Activated CD4-positive, alpha-beta T cell treated with anti-CD3 and anti-CD28 coated beads for 36 hours (primary cell): ENCODE measurements at regions not wholly inside any gene's neighbourhood (a gene's known extent, or its start where the extent isn't known, plus 50 kb on each side); places are given as distances from the start of the nearest gene placed in this dataset.
"Not testable (repeated sequence)": the region's sequence is repeated elsewhere in the genome, so short reads cannot be mapped to it uniquely, and the experiment has no call there.

Experiments used
- ATAC-seq: fragments of 200-7000 bp; cut with Tn5 transposase; one replicate; pipeline ENCODE4 v1.10.0; 2021; ENCODE audit warnings: mild to moderate bottlenecking, moderate library complexity
- CTCF ChIA-PET: fragments of 350-600 bp; sonication (Branson Sonifier 250); formaldehyde crosslinking; loops from one replicate; lab custom pipeline; 2021; ENCODE audit warnings: antibody characterized with exemption; lab: Charles Lee
- POLR2A ChIA-PET: fragments of 350-600 bp; sonication (Branson Sonifier 250); formaldehyde crosslinking; loops from one replicate; lab custom pipeline; 2021; ENCODE audit warnings: antibody characterized with exemption, inconsistent platforms; lab: Charles Lee
- DNase-seq: peaks from one replicate; pipeline ENCODE4 v3.0.0-alpha.2; 2020
- H3K27ac Mint-ChIP-seq: one replicate; pipeline ENCODE4 v1.8.0; 2021; ENCODE audit warnings: mixed read lengths
- H3K27me3 Mint-ChIP-seq: one replicate; pipeline ENCODE4 v1.8.0; 2021; ENCODE audit warnings: mixed read lengths
- H3K36me3 Mint-ChIP-seq: one replicate; pipeline ENCODE4 v1.8.0; 2021; ENCODE audit warnings: low read depth, mixed read lengths
- H3K4me1 Mint-ChIP-seq: one replicate; pipeline ENCODE4 v1.8.0; 2021; ENCODE audit warnings: mixed read lengths
- H3K4me3 Mint-ChIP-seq: one replicate; pipeline ENCODE4 v1.8.0; 2021; ENCODE audit warnings: mild to moderate bottlenecking, moderate library complexity, mixed read lengths
- H3K9me3 Mint-ChIP-seq: one replicate; pipeline ENCODE4 v1.8.0; 2021; ENCODE audit warnings: low read depth, mixed read lengths
- intact Hi-C, 2 experiments: fragments of 100-400 bp; cut with DNase I in 1 of 2; cut with micrococcal nuclease in 1 of 2; formaldehyde crosslinking; loops; one replicate each; pipeline versions ENCODE4 v1.14.2 to v1.15.1; 2022 to 2024; cut with DNase I, micrococcal nuclease

DNA sequence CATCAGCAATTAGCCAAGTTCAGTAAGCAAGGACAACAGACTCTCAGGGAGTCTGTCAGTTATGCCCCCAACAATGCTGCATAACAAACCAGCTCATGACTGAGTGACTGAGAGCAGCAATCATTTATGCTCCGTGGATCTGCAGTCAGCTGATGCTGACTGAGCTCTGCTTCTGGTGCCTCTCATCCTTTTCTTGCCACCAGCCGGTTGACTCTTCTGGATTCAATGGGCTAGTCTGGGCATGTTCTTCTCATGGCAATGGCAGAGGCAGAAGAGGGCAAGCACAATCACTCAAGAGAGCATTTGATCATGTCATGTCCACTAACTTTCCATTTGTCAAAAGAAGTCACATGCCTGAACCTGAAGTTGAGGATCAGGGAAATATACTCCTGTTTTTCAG lies 157.0 kb upstream of the NTRK2 start:
- Mint-ChIP-seq H3K4me3 (no peak overlapping the region), H3K36me3 (no peaks in the 10 kb centered on the region), H3K4me1 (no peaks in the 10 kb centered on the region), H3K9me3 (no peaks in the 10 kb centered on the region), H3K27ac (no peak overlapping the region), H3K27me3 (peaks cover 11% of the 10 kb centered on the region)
- ATAC-seq (no peak), DNase-seq (no peak)
- CTCF ChIA-PET, result no interaction called here
- POLR2A ChIA-PET, result no interaction called here
- intact Hi-C loops, result no loop called here

DNA sequence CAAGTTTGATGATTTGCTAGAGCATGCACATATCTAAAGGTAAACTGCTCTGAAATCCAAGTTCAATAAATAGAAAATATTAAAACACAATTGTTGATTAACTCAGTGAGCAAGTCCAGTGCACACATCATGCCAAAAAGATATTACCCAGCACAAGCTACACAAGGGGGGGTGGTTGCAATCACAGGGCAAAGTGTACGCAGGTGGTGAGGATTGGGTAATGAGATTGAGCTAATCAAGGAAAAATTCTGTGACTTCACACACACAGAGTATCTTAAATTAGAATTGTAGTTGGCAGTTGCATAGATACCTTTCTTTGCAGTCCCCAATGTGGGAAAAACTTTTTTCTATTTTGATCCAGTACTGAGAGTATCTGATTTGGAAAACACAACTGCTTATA lies 156.1 kb upstream of the NTRK2 start:
- Mint-ChIP-seq H3K27ac (no peak overlapping the region), H3K27me3 (peaks cover 11% of the 10 kb centered on the region), H3K36me3 (no peaks in the 10 kb centered on the region), H3K4me3 (no peak overlapping the region), H3K4me1 (no peaks in the 10 kb centered on the region), H3K9me3 (peaks cover 3% of the 10 kb centered on the region)
- DNase-seq, result no peak
- ChIA-PET CTCF (no interaction called here), POLR2A (no interaction called here)
- intact Hi-C loops, result no loop called here
- ATAC-seq, result no peak

DNA sequence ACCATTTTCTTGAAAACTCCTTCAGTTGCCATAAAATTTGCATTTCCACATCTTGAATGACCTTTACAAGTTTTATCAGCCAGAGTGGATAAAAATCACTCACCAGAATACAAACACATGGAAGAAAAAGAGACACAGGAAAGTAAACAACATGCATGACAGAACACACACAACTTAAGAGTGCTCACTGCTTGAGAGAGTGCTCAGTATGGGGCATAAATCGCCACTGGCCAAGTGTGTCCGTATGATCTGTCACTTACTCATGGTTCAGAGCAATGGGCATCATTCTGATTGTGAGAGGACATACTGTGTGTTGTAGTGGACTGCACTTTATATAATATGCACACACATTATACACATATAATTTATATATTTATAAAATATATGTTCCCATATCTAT lies 155.6 kb upstream of the NTRK2 start:
- ATAC-seq (no peak), DNase-seq (no peak)
- Mint-ChIP-seq H3K27ac (no peak overlapping the region), H3K27me3 (peaks cover 9% of the 10 kb centered on the region), H3K4me1 (no peaks in the 10 kb centered on the region), H3K36me3 (no peaks in the 10 kb centered on the region), H3K4me3 (no peak overlapping the region), H3K9me3 (peaks cover 3% of the 10 kb centered on the region)
- CTCF ChIA-PET, result no interaction called here
- POLR2A ChIA-PET, result no interaction called here
- intact Hi-C loops, result no loop called here

DNA sequence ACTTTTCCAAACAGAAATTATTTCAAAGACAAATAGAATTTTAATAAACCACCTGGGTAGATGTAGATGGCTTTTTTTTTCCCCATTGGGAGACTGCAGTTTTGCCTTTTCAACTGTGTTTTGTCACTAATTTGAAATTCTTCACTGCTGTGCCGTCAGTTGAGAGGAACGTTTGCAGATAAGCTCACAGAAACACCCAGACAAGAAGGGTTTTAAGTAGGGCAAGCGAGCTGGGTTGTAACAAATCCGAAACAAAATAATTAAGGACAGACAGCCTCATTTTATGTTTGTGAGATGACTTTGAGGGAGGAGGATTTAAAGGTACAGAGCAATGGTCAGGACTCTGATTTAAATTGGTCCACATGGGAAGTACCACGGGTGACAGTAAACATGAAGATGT lies 155.1 kb upstream of the NTRK2 start:
- peaks cover 3% of the 10 kb centered on the region for H3K9me3 Mint-ChIP-seq
- no peaks in the 10 kb centered on the region for H3K36me3 Mint-ChIP-seq
- no peak for DNase-seq
- CTCF ChIA-PET, result no interaction called here
- H3K27ac Mint-ChIP-seq, result no peak overlapping the region
- peaks cover 9% of the 10 kb centered on the region for H3K27me3 Mint-ChIP-seq
- no peak for ATAC-seq
- H3K4me3 Mint-ChIP-seq, result no peak overlapping the region
- no peaks in the 10 kb centered on the region for H3K4me1 Mint-ChIP-seq
- POLR2A ChIA-PET, result no interaction called here
- intact Hi-C loops, result no loop called here

DNA sequence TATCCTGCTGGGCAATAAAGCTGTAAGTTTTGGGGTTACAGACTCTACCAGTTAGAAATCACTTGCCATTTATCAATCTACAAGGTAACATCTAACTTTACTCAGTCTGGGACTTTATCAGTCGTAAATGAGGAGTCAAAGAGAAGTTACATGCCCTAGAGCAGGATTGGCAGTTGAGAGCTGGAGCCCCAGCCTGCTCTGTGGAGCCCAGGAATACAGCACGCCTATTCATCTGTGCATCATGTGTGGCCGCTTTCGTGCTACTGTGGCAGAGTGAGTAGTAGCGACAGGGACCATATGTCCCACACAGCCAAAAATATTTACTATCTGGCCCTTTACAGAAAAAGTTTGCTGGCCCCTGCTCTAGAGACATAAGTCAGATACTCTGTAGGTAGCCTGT lies 152.5 kb upstream of the NTRK2 start:
- peaks cover 7% of the 10 kb centered on the region for H3K27me3 Mint-ChIP-seq

DNA sequence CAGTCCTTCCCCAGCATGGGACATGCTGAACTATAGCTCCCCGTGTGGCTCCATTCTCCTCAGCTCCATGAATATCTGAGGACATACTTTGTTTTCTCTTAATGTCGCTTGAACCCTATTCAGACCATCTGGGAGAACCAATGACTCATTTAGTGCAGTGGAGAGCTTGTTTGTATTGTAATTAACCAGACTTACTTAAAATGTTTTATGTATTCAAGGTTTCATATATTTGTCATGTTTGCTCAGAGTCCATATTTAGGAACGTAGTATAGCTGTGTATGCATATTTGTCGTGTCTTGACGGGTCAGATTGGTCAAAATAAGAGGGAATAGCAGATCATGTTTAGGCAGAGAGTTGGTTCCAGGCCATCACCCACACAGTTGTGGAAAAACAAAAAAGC lies 150.1 kb upstream of the NTRK2 start:
- Mint-ChIP-seq H3K27ac (no peak overlapping the region), H3K4me1 (no peaks in the 10 kb centered on the region), H3K27me3 (peaks cover 1% of the 10 kb centered on the region), H3K4me3 (no peak overlapping the region), H3K9me3 (peaks cover 3% of the 10 kb centered on the region), H3K36me3 (no peaks in the 10 kb centered on the region)
- POLR2A ChIA-PET, result no interaction called here
- intact Hi-C loops, result no loop called here
- ATAC-seq, result no peak
- CTCF ChIA-PET, result no interaction called here
- no peak for DNase-seq

More for the DNA sequence above, 152.5 kb upstream of the NTRK2 start:
- peaks cover 3% of the 10 kb centered on the region for H3K9me3 Mint-ChIP-seq
- H3K27ac Mint-ChIP-seq, result no peak overlapping the region
- H3K4me1 Mint-ChIP-seq, result no peaks in the 10 kb centered on the region
- ChIA-PET POLR2A (no interaction called here), CTCF (no interaction called here)
- intact Hi-C loops, result no loop called here
- ATAC-seq (no peak), DNase-seq (no peak)
- no peak overlapping the region for H3K4me3 Mint-ChIP-seq
- no peaks in the 10 kb centered on the region for H3K36me3 Mint-ChIP-seq

DNA sequence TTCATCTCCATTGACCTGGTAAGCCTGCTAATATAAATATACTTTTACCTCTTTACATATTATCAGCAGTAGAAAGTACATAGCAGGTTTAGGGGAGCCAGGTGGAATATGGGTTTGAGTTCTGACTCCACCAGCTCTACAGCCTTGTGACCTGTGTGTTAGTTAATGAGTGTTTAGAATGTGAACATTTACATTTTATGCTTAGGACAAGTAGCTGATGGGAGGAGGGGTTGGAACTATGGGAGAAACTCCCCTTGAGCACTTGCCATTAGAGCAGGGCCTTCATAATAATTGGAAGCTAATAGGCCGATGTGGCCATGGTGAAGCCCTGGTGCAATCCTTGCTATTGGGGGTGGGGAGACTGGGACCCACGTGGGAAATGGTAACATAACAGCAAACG lies 148.3 kb upstream of the NTRK2 start:
- POLR2A ChIA-PET, result no interaction called here
- intact Hi-C loops, result no loop called here

DNA sequence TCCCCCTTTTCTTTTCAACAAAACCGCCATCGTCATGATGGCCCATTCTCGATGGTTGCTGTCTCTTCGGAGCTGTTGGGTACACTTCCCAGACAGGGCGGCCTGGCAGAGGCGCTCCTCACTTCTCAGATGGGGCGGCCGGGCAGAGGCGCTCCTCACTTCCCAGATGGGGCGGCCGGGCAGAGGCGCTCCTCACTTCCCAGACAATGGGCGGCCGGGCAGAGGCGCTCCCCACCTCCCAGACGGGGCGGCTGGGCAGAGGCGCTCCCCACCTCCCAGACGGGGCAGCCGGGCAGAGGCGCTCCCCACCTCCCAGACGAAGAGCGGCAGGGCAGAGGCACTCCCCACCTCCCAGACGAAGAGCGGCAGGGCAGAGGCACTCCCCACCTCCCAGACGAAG lies 143.3 kb upstream of the NTRK2 start:
- H3K27me3 Mint-ChIP-seq, CTCF ChIA-PET, ATAC-seq, H3K4me1 Mint-ChIP-seq, DNase-seq, H3K4me3 Mint-ChIP-seq, H3K9me3 Mint-ChIP-seq, H3K36me3 Mint-ChIP-seq, H3K27ac Mint-ChIP-seq, intact Hi-C loops, POLR2A ChIA-PET: not testable (repeated sequence)

More for the DNA sequence above, 148.3 kb upstream of the NTRK2 start:
- Mint-ChIP-seq H3K27ac (no peak overlapping the region), H3K9me3 (peaks cover 3% of the 10 kb centered on the region), H3K4me3 (no peak overlapping the region), H3K4me1 (no peaks in the 10 kb centered on the region), H3K27me3 (no peaks in the 10 kb centered on the region), H3K36me3 (no peaks in the 10 kb centered on the region)
- DNase-seq, result no peak
- CTCF ChIA-PET, result no interaction called here
- no peak for ATAC-seq

DNA sequence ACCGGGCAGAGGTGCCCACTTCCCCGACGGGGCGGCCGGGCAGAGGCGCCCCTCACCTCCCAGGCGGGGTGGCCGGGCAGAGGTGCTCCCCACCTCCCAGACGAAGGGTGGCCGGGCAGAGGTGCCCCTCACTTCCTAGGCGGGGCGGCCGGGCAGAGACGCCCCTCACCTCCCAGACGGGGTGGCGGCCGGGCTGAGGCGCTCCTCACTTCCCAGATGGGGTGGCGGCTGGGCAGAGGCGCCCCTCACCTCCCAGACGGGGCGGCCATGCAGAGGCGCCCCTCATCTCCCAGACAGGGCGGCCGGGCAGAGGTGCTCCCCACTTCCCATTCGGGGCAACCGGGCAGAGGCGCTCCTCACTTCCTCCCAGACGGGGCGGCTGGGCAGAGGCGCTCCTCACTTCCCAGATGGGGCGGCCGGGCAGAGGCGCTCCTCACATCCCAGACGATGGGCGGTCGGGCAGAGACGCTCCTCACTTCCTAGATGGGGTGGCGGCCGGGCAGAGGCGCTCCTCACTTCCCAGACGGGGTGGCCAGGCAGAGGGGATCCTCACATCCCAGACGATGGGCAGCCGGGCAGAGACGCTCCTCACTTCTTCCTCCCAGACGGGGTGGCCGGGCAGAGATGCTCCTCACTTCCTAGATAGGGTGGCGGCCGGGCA lies 142.3 kb upstream of the NTRK2 start:
- DNase-seq, ATAC-seq, H3K4me1 Mint-ChIP-seq, intact Hi-C loops, POLR2A ChIA-PET, H3K27me3 Mint-ChIP-seq, H3K36me3 Mint-ChIP-seq, H3K9me3 Mint-ChIP-seq, CTCF ChIA-PET, H3K4me3 Mint-ChIP-seq, H3K27ac Mint-ChIP-seq: not testable (repeated sequence)

DNA sequence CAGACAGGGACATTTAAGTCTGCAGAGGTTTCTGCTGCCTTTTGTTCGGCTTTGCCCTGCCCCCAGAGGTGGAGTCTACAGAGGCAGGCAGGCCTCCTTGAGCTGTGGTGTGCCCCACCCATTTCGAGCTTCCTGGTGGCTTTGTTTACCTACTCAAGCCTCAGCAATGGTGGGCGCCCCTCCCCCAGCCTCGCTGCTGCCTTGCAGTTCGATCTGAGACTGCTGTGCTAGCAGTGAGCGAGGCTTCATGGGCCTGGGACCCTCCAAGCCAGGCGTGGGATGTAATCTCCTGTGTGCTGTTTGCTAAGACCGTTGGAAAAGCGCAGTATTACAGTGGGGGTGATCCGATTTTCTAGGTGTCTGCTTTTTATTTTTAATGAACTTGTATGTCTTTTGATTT lies 133.6 kb upstream of the NTRK2 start:
- ATAC-seq, H3K36me3 Mint-ChIP-seq, H3K27ac Mint-ChIP-seq, CTCF ChIA-PET, POLR2A ChIA-PET, H3K4me3 Mint-ChIP-seq, H3K27me3 Mint-ChIP-seq, intact Hi-C loops, H3K4me1 Mint-ChIP-seq, DNase-seq: not testable (repeated sequence)
- H3K9me3 Mint-ChIP-seq, result peaks cover 17% of the 10 kb centered on the region

DNA sequence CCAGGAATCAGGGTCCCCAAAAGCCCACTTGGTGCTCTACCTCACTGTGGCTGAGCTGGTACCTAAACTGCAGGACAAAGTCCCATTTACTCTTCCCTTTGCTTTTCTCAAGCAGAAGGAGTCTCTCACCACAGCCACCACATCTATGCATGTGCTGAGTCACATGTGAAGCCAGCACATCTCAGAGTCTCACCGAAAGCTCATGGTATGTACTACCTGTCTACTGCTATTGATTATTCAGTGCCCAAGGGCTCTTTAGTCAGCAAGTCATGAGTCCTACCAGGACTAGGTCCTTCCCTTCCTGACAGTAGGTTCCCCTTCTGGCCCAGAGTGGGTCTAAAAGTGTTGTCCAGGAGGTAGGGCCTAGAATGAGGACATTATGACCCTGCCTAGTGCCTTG lies 130.7 kb upstream of the NTRK2 start:
- H3K9me3 Mint-ChIP-seq, result peaks cover 16% of the 10 kb centered on the region
- H3K27ac Mint-ChIP-seq, result no peak overlapping the region
- ChIA-PET POLR2A (no interaction called here), CTCF (no interaction called here)
- H3K4me1 Mint-ChIP-seq, result no peaks in the 10 kb centered on the region
- H3K36me3 Mint-ChIP-seq, result no peaks in the 10 kb centered on the region
- ATAC-seq, result no peak
- H3K27me3 Mint-ChIP-seq, result no peaks in the 10 kb centered on the region
- DNase-seq, result no peak
- intact Hi-C loops, result no loop called here
- no peak overlapping the region for H3K4me3 Mint-ChIP-seq

DNA sequence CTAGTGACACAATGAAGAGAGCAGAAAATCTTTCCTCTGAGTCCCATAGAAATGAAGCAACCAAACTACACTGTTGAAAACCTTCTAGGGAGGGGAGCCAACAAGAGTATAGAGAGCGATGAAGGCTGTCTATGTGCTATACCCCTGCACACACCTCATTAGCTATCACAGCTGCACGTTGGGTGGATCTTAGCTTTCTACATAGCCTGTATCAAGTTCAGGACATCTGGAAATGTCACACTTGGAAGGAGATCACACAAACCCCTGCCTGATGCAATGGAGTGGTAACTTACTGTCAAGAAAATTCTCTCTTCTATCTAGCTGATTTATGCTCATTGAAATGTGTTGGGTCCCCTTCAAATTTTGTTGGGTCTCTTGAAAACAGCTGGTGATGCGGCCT lies 127.0 kb upstream of the NTRK2 start:
- intact Hi-C loops, result no loop called here
- Mint-ChIP-seq H3K27ac (no peak overlapping the region), H3K4me3 (no peak overlapping the region), H3K9me3 (peaks cover 9% of the 10 kb centered on the region), H3K36me3 (no peaks in the 10 kb centered on the region), H3K4me1 (no peaks in the 10 kb centered on the region), H3K27me3 (peaks cover 4% of the 10 kb centered on the region)
- ATAC-seq (no peak), DNase-seq (no peak)
- CTCF ChIA-PET, result no interaction called here
- POLR2A ChIA-PET, result no interaction called here
